ENCODE measurements at regions not wholly inside any gene's neighbourhood (a gene's known extent, or its start where the extent isn't known, plus 50 kb on each side); places are given as distances from the start of the nearest gene placed in this dataset.

DNA sequence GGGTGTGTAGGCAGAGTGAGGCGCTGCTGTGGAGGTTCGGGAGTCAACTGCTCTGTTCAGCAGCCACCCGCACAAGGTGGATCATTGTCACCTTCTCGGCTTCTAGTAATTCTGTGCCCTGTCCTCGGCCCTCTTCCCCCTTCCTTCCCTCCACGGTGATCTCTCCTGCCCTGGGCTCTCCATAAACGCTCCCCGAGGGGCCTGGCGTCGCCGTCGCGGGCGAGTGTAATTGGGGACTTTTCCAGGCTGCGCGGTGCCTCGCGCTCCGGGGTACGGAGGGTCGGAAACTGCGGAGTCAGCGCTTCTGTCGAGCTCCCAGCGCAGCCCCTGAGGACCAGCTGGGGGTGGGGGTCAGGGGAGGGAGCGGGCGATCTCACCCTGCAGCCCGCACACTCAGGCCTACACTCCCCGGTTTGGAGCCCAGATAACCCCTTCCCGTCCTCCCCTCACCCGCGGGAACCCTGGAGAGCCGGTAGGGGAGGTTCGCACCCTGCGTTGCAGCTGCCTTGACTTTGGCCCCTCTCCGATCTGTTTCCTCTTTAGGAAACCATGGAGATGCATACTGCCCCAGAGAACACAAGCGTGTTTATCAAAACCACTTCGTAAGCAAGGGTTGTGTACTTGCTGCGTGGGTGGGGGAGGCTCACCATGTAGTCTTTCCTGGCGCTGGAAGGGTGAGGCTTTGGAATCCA lies 188.3 kb upstream of the ZNF618 start:
- TF ChIP-seq CTCF (conservative IDR thresholded peaks at IDR 0.05; ENCODE audit: low read length) (no peak), EZH2phosphoT487 (IDR thresholded peaks at IDR 0.05; ENCODE audit: borderline replicate concordance, low read depth, low read length) (no peak)
